Neural cell (in vitro differentiated cells): ENCODE measurements at regions not wholly inside any gene's neighbourhood (a gene's known extent, or its start where the extent isn't known, plus 50 kb on each side); places are given as distances from the start of the nearest gene placed in this dataset.

Experiments
- EZH2 ChIP-seq: fragments of 200-600, 300-800 bp; shearing (Covaris generic), sonication (generic); IDR thresholded peaks from 2 replicates; pipeline ENCODE4 v1.6.1; 2014; ENCODE audit warnings: antibody characterized with exemption, low read length, borderline replicate concordance, mild to moderate bottlenecking; ENCODE audit not compliant: insufficient read depth, poor library complexity, severe bottlenecking
- TF ChIP-seq, protein P1 (sequence below): fragments of 450-650 bp; IDR thresholded peaks from 2 replicates; pipeline ENCODE4 v1.5.1; 2014; ENCODE audit warnings: antibody characterized with exemption, mild to moderate bottlenecking, moderate library complexity; ENCODE audit not compliant: poor library complexity, severe bottlenecking

DNA sequence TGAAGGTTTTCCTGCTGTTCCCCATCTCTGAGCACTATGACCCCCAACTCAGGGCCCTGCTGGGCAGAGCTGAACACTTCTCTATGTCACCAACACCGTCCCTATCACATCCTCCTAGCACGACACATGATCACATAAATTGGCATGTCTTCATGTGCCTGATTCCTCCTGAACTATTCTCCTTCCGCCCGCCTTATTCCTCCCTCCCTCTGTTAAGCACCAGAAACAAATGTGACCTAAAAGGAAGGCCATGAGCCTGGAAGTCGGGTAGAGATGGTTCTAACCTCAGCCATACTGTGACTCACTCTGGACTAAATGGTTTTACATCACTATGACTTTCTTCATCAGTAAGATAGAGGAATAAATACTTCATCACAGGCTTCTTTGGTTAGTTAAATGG, 80.8 kb upstream of the DYNLRB2 start:
- TF ChIP-seq, protein P1, sequence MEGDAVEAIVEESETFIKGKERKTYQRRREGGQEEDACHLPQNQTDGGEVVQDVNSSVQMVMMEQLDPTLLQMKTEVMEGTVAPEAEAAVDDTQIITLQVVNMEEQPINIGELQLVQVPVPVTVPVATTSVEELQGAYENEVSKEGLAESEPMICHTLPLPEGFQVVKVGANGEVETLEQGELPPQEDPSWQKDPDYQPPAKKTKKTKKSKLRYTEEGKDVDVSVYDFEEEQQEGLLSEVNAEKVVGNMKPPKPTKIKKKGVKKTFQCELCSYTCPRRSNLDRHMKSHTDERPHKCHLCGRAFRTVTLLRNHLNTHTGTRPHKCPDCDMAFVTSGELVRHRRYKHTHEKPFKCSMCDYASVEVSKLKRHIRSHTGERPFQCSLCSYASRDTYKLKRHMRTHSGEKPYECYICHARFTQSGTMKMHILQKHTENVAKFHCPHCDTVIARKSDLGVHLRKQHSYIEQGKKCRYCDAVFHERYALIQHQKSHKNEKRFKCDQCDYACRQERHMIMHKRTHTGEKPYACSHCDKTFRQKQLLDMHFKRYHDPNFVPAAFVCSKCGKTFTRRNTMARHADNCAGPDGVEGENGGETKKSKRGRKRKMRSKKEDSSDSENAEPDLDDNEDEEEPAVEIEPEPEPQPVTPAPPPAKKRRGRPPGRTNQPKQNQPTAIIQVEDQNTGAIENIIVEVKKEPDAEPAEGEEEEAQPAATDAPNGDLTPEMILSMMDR: no peak
- TF ChIP-seq EZH2: no peak
